Common myeloid progenitor, CD34-positive (primary cell): ENCODE measurements at regions not wholly inside any gene's neighbourhood (a gene's known extent, or its start where the extent isn't known, plus 50 kb on each side); places are given as distances from the start of the nearest gene placed in this dataset.
A peak's percentile ranks its signal among the peaks of the same experiment; 100 is the strongest.

ENCODE experiments used
- CTCF ChIA-PET: fragments of 350-600 bp; sonication (Branson Sonifier 250); formaldehyde crosslinking; loops from one replicate; lab custom pipeline; 2021; ENCODE audit warnings: antibody characterized with exemption; lab: Charles Lee
- POLR2A ChIA-PET: fragments of 350-600 bp; sonication (Branson Sonifier 250); formaldehyde crosslinking; loops from one replicate; lab custom pipeline; 2021; ENCODE audit warnings: antibody characterized with exemption; lab: Charles Lee
- DNase-seq, 3 donors: peaks; one replicate each; pipeline versions ENCODE4 v3.0.0 to v3.0.0-alpha.2; 2013
- H3K27ac ChIP-seq, 2 experiments: 1 replicate in 1 of 2; 2 replicates in 1 of 2; pipeline ENCODE4 v1.7.0; 2013; ENCODE audit warnings: inconsistent platforms in 2 of 2, low read length in 2 of 2, mild to moderate bottlenecking in 2 of 2, low read depth in 1 of 2, moderate library complexity in 1 of 2; ENCODE audit not compliant: severe bottlenecking in 2 of 2, insufficient read depth in 1 of 2, poor library complexity in 1 of 2
- H3K27me3 ChIP-seq, 5 experiments: replicated peaks in 2 of 5; 1 replicate in 3 of 5; 2 replicates in 2 of 5; pipeline versions ENCODE4 v1.6.1 to v1.7.0; 2013; ENCODE audit warnings: low read length in 4 of 5, mild to moderate bottlenecking in 2 of 5, moderate library complexity in 2 of 5, inconsistent platforms in 1 of 5; ENCODE audit not compliant: insufficient read depth in 5 of 5, control insufficient read depth in 4 of 5
- H3K36me3 ChIP-seq, 4 experiments: 1 replicate in 2 of 4; 2 replicates in 2 of 4; pipeline versions ENCODE4 v1.6.1 to v1.7.0; 2013; ENCODE audit warnings: low read length in 3 of 4, control low read depth in 1 of 4, mild to moderate bottlenecking in 1 of 4; ENCODE audit not compliant: control insufficient read depth in 4 of 4, insufficient read depth in 4 of 4
- H3K4me1 ChIP-seq, 4 experiments: 1 replicate in 3 of 4; 2 replicates in 1 of 4; pipeline versions ENCODE4 v1.6.1 to v1.7.1; 2013; ENCODE audit warnings: low read length in 3 of 4, mild to moderate bottlenecking in 3 of 4, control low read depth in 1 of 4, inconsistent platforms in 1 of 4, moderate library complexity in 1 of 4; ENCODE audit not compliant: control insufficient read depth in 4 of 4, insufficient read depth in 4 of 4; ENCODE audit errors: control extremely low read depth in 1 of 4
- H3K4me3 ChIP-seq, 7 experiments: 1 replicate in 4 of 7; 2 replicates in 3 of 7; pipeline versions ENCODE4 v1.5.1 to v1.7.0; 2013; ENCODE audit warnings: mild to moderate bottlenecking in 7 of 7, low read length in 6 of 7, moderate library complexity in 6 of 7, inconsistent platforms in 2 of 7, low read depth in 2 of 7, control low read depth in 1 of 7; ENCODE audit not compliant: insufficient read depth in 4 of 7, control insufficient read depth in 1 of 7; ENCODE audit errors: extremely low read depth in 1 of 7
- H3K9me3 ChIP-seq, 5 experiments: 1 replicate in 4 of 5; 2 replicates in 1 of 5; pipeline versions ENCODE4 v1.6.1 to v1.7.1; 2013; ENCODE audit warnings: low read length in 4 of 5, mild to moderate bottlenecking in 2 of 5, inconsistent platforms in 1 of 5, low read depth in 1 of 5, moderate library complexity in 1 of 5; ENCODE audit not compliant: control insufficient read depth in 4 of 5, insufficient read depth in 2 of 5; ENCODE audit errors: control extremely low read depth in 1 of 5
- WGBS: methylation state at CpG from one replicate; pipeline ENCODE4 v1.1.5; 2013; ENCODE audit not compliant: insufficient coverage; 5-methylcytosine and 5-hydroxymethylcytosine counted together

DNA sequence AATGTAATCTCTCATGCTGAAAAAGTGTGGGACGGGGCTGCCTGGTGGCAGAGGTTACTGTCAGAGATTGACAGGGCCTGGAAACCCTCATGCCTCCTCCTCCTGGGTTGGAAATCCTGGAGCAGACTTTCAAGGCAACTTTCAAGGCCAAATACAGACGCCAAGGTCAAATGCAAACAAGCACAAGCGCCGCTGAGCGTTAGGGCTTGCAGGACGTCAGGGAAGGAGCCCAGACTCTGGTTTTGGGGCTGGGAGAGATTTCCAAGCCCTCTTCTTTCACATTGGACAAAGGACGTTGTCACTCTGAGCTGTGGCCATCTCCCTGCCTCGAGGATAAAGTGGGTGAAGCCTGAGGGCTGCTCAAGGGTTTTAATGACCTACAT is 120.1 kb downstream of the TWIST2 start:
- 88% methylated on average over 4 of the region's 8 CpGs for WGBS
- POLR2A ChIA-PET = no interaction called here
- no peak for DNase-seq

DNA sequence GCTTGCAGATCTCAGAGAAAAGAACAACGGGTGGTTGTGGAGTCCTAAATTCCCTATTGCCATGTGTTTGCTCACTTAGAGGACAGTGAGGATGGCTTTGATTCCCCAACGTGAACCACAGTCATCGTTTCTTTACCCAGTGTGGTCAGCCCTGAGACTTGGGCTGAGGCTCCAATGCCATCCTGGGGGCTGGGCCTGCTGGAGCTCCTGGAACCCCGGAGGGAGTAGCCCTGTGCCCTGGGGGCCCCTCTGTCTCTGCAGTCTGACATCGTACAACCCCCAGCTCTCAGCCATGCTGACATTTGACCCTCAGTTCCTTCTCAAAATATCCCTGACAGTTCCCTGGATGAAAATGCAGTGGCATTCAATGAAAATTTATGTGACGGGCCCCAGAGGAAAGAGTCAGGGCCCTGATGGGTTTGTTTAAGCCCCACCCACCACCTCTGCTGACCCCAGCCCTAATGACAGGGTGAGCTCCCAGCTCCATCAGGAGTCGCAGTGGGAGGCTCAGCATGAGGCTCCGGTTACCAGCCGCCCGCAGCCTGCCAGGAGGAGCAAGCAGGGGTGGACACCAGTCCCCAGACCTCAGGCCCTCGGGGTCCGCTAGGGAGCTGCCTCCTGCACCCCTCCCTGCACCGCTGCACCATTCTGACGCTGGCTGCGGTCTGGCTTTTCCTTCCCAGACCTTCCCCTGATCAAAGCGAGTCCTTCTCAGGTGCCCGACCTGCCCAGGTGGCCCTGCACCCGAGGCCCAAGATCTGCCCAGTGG is 120.9 kb downstream of the TWIST2 start:
- no peaks in the 10 kb centered on the region for H3K9me3 ChIP-seq
- no peaks in the 10 kb centered on the region for H3K36me3 ChIP-seq
- ChIA-PET POLR2A (no interaction called here), CTCF (interaction anchor here (0.7 kb wide), 1 partner anchor 164 kb away, joined by 4 read pairs; no protein-coding TSS in a partner anchor)
- WGBS = 83% methylated on average over 14 of the region's 18 CpGs
- H3K4me1 ChIP-seq = no peaks in the 10 kb centered on the region
- no peak for DNase-seq
- no peak overlapping the region for H3K4me3 ChIP-seq
- H3K27ac ChIP-seq = no peak overlapping the region
- H3K27me3 ChIP-seq = peaks cover 0 to 8% (median 3%) of the 10 kb centered on the region in 5 experiments

More for the DNA sequence above, 120.1 kb downstream of the TWIST2 start:
- H3K4me1 ChIP-seq = no peaks in the 10 kb centered on the region
- no peak overlapping the region for H3K27ac ChIP-seq
- H3K36me3 ChIP-seq = no peaks in the 10 kb centered on the region
- peaks cover 0 to 8% (median 0%) of the 10 kb centered on the region in 5 experiments for H3K27me3 ChIP-seq
- CTCF ChIA-PET = interaction anchor here (0.8 kb wide), 1 partner anchor 138 kb away, joined by 3 read pairs; no protein-coding TSS in a partner anchor
- H3K4me3 ChIP-seq = no peak overlapping the region
- no peaks in the 10 kb centered on the region for H3K9me3 ChIP-seq

DNA sequence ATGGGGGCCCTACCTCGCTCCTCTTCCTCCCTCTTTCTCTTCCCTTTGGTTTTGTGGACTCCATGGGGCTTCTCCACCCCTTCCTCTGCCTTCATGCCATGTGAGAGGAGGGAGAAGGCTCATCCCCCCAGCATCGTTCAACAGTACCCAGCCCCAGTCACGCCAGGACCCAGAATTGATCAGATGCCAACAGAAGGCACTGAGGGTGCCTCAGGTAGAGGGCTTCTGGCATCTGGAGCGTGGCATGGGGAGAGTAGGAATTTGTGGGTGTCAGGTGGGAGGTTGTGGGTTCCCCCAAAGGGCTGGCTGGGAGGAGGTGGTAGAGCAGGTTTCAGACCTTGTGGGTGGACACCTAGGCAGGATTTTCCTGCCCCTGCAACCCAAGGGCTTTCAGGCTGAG is 122.0 kb downstream of the TWIST2 start:
- Histone ChIP-seq H3K9me3 (peaks cover 0 to 5% (median 2%) of the 10 kb centered on the region in 5 experiments), H3K27me3 (peaks cover 0 to 11% (median 1%) of the 10 kb centered on the region in 5 experiments), H3K27ac (no peak overlapping the region), H3K4me3 (no peak overlapping the region), H3K36me3 (no peaks in the 10 kb centered on the region), H3K4me1 (no peaks in the 10 kb centered on the region)
- DNase-seq = no peak
- 83% methylated on average over 1 of the region's 4 CpGs for WGBS
- CTCF ChIA-PET = no interaction called here
- POLR2A ChIA-PET = no interaction called here

DNA sequence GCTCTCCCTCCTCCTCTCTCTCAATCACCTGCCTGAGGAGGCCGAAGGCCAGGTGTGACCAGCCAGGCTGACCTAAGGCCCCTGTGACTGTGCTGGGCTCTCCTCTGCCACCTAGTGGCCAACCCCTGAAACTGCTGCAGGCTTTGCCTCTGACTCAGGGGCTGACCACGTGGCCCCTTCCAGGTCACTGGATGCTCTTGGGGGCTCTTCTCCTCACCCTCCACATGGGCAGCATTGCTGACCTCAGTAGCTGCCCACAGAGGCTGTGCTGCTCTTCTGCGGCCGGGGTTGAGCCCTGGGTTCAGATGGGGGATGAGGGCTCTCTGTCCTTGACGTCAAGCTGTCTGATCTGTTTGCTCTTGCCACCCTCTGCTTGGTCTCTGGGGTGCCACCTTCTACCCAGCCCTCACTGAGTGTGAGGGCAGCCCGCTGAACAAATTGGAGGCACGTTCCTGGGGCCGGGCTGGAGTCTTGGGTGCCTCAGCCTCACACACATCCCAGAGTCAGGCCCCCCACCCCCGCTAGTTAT is 122.7 kb downstream of the TWIST2 start:
- WGBS = 44% methylated on average over 7 of the region's 9 CpGs
- H3K9me3 ChIP-seq = peaks cover 0 to 13% (median 4%) of the 10 kb centered on the region in 5 experiments
- H3K27ac ChIP-seq = no peak overlapping the region
- peak; percentile 16 to 47 (median 30) for DNase-seq
- H3K4me1 ChIP-seq = no peaks in the 10 kb centered on the region
- peaks cover 0 to 12% (median 1%) of the 10 kb centered on the region in 5 experiments for H3K27me3 ChIP-seq
- H3K4me3 ChIP-seq = no peak overlapping the region
- no peaks in the 10 kb centered on the region for H3K36me3 ChIP-seq
- POLR2A ChIA-PET = no interaction called here
- CTCF ChIA-PET = no interaction called here

DNA sequence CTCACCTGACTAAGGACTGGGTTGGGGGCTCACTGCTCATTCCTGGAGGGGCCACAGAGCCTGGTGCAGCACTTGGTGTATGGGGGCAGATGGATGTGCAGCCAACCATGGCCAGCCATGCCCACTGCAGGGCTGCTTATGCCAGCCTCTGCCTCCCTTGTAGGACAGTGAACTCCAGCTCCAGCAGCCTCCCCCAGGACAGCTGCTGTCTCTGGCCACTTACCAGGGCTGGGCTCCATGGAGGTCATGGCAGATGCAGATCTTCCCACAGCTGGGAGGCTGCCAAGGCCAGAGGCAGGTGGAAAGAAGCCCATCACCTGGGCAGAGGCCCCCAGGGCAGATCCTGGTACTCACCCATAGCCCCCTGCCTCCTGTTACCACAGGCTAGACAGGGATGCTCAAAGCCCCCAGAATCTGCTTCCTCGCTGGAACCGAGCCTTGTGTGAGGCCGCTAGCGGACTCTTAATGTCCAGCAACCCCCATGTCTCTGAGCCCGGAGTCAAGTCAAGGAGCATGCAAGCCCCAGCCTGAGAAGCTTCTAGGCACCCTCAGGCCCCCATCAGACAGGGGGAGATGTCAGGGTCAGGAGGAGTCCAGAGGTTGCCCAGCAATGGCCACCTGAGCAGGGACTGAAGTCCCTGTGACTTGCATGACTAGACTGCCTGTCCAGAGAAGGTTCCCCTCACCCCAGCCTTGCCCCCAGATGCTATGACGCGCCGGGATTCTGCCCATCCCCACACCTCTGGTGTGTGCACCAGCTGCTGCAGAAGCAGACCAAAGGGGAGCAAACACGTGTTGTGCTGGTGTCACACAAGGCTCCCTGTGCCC is 123.6 kb downstream of the TWIST2 start:
- 83% methylated on average over 9 of the region's 9 CpGs for WGBS
- Histone ChIP-seq H3K4me3 (no peak overlapping the region), H3K36me3 (no peaks in the 10 kb centered on the region), H3K27ac (no peak overlapping the region), H3K9me3 (peaks cover 0 to 16% (median 4%) of the 10 kb centered on the region in 5 experiments), H3K27me3 (peaks cover 0 to 12% (median 1%) of the 10 kb centered on the region in 5 experiments), H3K4me1 (no peaks in the 10 kb centered on the region)
- CTCF ChIA-PET = no interaction called here
- POLR2A ChIA-PET = no interaction called here
- DNase-seq = no peak

DNA sequence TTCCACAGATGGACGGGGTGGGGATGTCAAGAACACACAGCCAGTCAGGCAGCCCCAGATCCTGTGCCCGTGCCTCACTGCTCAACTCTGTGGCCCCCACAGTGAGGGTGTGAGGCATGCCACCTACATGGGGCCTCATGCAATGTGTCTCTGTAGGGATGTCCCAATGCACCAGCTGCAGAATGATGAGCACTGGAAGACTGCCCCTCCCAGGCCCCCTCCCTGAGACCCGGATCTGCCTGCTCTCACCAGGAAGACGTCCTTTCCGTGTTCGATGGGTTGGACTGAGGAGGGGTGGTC is 124.2 kb downstream of the TWIST2 start:
- Histone ChIP-seq H3K27me3 (peaks cover 0 to 12% (median 1%) of the 10 kb centered on the region in 5 experiments), H3K36me3 (no peaks in the 10 kb centered on the region), H3K4me3 (no peak overlapping the region), H3K27ac (no peak overlapping the region), H3K4me1 (no peaks in the 10 kb centered on the region), H3K9me3 (peaks cover 0 to 16% (median 5%) of the 10 kb centered on the region in 5 experiments)
- WGBS = 79% methylated on average over 5 of the region's 6 CpGs
- ChIA-PET CTCF (no interaction called here), POLR2A (no interaction called here)
- DNase-seq = no peak
